Activated CD4-positive, alpha-beta T cell treated with anti-CD3 and anti-CD28 coated beads, Interleukin-2, amount 10 ng/mL, durations not matched to agents 7 days and 5 days (primary cell): ENCODE measurements at regions not wholly inside any gene's neighbourhood (a gene's known extent, or its start where the extent isn't known, plus 50 kb on each side); places are given as distances from the start of the nearest gene placed in this dataset.

Experiments
- CTCF ChIA-PET: fragments of 350-600 bp; sonication (Branson Sonifier 250); formaldehyde crosslinking; loops from one replicate; lab custom pipeline; 2021; ENCODE audit warnings: antibody characterized with exemption; lab: Charles Lee
- POLR2A ChIA-PET: fragments of 350-600 bp; sonication (Branson Sonifier 250); formaldehyde crosslinking; loops from one replicate; lab custom pipeline; 2021; ENCODE audit warnings: antibody characterized with exemption; lab: Charles Lee
- DNase-seq: peaks from one replicate; pipeline ENCODE4 v3.0.0-alpha.2; 2020
- H3K27ac Mint-ChIP-seq: one replicate; pipeline ENCODE4 v1.8.0; 2021; ENCODE audit warnings: mild to moderate bottlenecking, moderate library complexity, mixed read lengths
- H3K27me3 Mint-ChIP-seq: one replicate; pipeline ENCODE4 v1.8.0; 2021; ENCODE audit warnings: mixed read lengths
- H3K36me3 Mint-ChIP-seq: one replicate; pipeline ENCODE4 v1.8.0; 2021; ENCODE audit warnings: low read depth, mixed read lengths
- H3K4me1 Mint-ChIP-seq: one replicate; pipeline ENCODE4 v1.8.0; 2021; ENCODE audit warnings: mixed read lengths
- H3K4me3 Mint-ChIP-seq: one replicate; pipeline ENCODE4 v1.8.0; 2021; ENCODE audit warnings: mild to moderate bottlenecking, moderate library complexity, mixed read lengths
- H3K9me3 Mint-ChIP-seq: one replicate; pipeline ENCODE4 v1.8.0; 2021; ENCODE audit warnings: mixed read lengths

GRCh38 chr16:85477801-85478363, 135.2 kb upstream of the GSE1 start:
- no peaks in the 10 kb centered on the region for H3K9me3 Mint-ChIP-seq
- POLR2A ChIA-PET: no interaction called here

GRCh38 chr16:85479972-85480726, 133.0 kb upstream of the GSE1 start:
- Mint-ChIP-seq H3K9me3 (no peaks in the 10 kb centered on the region), H3K27me3 (no peaks in the 10 kb centered on the region), H3K27ac (no peak overlapping the region), H3K4me1 (no peaks in the 10 kb centered on the region), H3K4me3 (no peak overlapping the region), H3K36me3 (no peaks in the 10 kb centered on the region)
- POLR2A ChIA-PET: no interaction called here
- no peak for DNase-seq
- CTCF ChIA-PET: interaction anchor here (1.5 kb wide), 1 partner anchor 137 kb away, joined by 3 read pairs; no protein-coding TSS in a partner anchor

More at GRCh38 chr16:85477801-85478363, 135.2 kb upstream of the GSE1 start:
- no peak overlapping the region for H3K4me3 Mint-ChIP-seq
- CTCF ChIA-PET: interaction anchor here (1.2 to 1.4 kb wide), 2 partner anchors 14 to 21 kb away, joined by 3 read pairs; no protein-coding TSS in a partner anchor
- no peaks in the 10 kb centered on the region for H3K4me1 Mint-ChIP-seq
- H3K27me3 Mint-ChIP-seq: no peaks in the 10 kb centered on the region
- no peak overlapping the region for H3K27ac Mint-ChIP-seq
- no peaks in the 10 kb centered on the region for H3K36me3 Mint-ChIP-seq
- DNase-seq: no peak

GRCh38 chr16:85480727-85481101, 132.4 kb upstream of the GSE1 start:
- no peaks in the 10 kb centered on the region for H3K9me3 Mint-ChIP-seq
- H3K4me3 Mint-ChIP-seq: no peak overlapping the region
- ChIA-PET CTCF (interaction anchor here (1.5 kb wide), 1 partner anchor 136 kb away, joined by 3 read pairs; no protein-coding TSS in a partner anchor), POLR2A (no interaction called here)
- no peak for DNase-seq
- H3K27me3 Mint-ChIP-seq: no peaks in the 10 kb centered on the region
- no peaks in the 10 kb centered on the region for H3K36me3 Mint-ChIP-seq
- no peaks in the 10 kb centered on the region for H3K4me1 Mint-ChIP-seq
- H3K27ac Mint-ChIP-seq: no peak overlapping the region

- Mint-ChIP-seq H3K4me3 (no peak overlapping the region), H3K27ac (no peak overlapping the region)
Observed at GRCh38 chr16:85481206-85481605, 131.9 kb upstream of the GSE1 start.

GRCh38 chr16:85481738-85482137, 131.4 kb upstream of the GSE1 start:
- no peak for DNase-seq
- CTCF ChIA-PET: no interaction called here
- POLR2A ChIA-PET: no interaction called here
- Mint-ChIP-seq H3K27ac (no peak overlapping the region), H3K27me3 (no peaks in the 10 kb centered on the region), H3K9me3 (no peaks in the 10 kb centered on the region), H3K36me3 (no peaks in the 10 kb centered on the region), H3K4me3 (no peak overlapping the region), H3K4me1 (no peaks in the 10 kb centered on the region)

More at GRCh38 chr16:85481206-85481605, 131.9 kb upstream of the GSE1 start:
- Mint-ChIP-seq H3K27me3 (no peaks in the 10 kb centered on the region), H3K4me1 (no peaks in the 10 kb centered on the region), H3K36me3 (no peaks in the 10 kb centered on the region), H3K9me3 (no peaks in the 10 kb centered on the region)
- no peak for DNase-seq
- POLR2A ChIA-PET: no interaction called here
- CTCF ChIA-PET: interaction anchor here (1.5 kb wide), 1 partner anchor 136 kb away, joined by 3 read pairs; no protein-coding TSS in a partner anchor

- DNase-seq: no peak
- CTCF ChIA-PET: no interaction called here
Observed at GRCh38 chr16:85483424-85483823, 129.7 kb upstream of the GSE1 start.

GRCh38 chr16:85484347-85485300, 128.5 kb upstream of the GSE1 start:
- Mint-ChIP-seq H3K27ac (peak overlapping the region; percentile 68), H3K4me3 (no peak overlapping the region), H3K4me1 (no peaks in the 10 kb centered on the region), H3K27me3 (no peaks in the 10 kb centered on the region), H3K9me3 (no peaks in the 10 kb centered on the region), H3K36me3 (no peaks in the 10 kb centered on the region)
- CTCF ChIA-PET: interaction anchor here (1.3 kb wide), 1 partner anchor 14 kb away, joined by 3 read pairs; no protein-coding TSS in a partner anchor
- DNase-seq: no peak
- POLR2A ChIA-PET: no interaction called here

More at GRCh38 chr16:85483424-85483823, 129.7 kb upstream of the GSE1 start:
- no peak overlapping the region for H3K4me3 Mint-ChIP-seq
- POLR2A ChIA-PET: no interaction called here
- no peaks in the 10 kb centered on the region for H3K4me1 Mint-ChIP-seq
- no peak overlapping the region for H3K27ac Mint-ChIP-seq
- no peaks in the 10 kb centered on the region for H3K27me3 Mint-ChIP-seq
- no peaks in the 10 kb centered on the region for H3K9me3 Mint-ChIP-seq
- no peaks in the 10 kb centered on the region for H3K36me3 Mint-ChIP-seq

- no peak overlapping the region for H3K27ac Mint-ChIP-seq
- H3K4me1 Mint-ChIP-seq: no peaks in the 10 kb centered on the region
- H3K36me3 Mint-ChIP-seq: no peaks in the 10 kb centered on the region
- DNase-seq: no peak
- H3K27me3 Mint-ChIP-seq: no peaks in the 10 kb centered on the region
- CTCF ChIA-PET: interaction anchor here (1.3 kb wide), 1 partner anchor 15 kb away, joined by 3 read pairs; no protein-coding TSS in a partner anchor
- no peaks in the 10 kb centered on the region for H3K9me3 Mint-ChIP-seq
- no peak overlapping the region for H3K4me3 Mint-ChIP-seq
- POLR2A ChIA-PET: no interaction called here
Observed at GRCh38 chr16:85485379-85485778, 127.7 kb upstream of the GSE1 start.

- Mint-ChIP-seq H3K4me3 (no peak overlapping the region), H3K9me3 (no peaks in the 10 kb centered on the region), H3K4me1 (peaks cover 3% of the 10 kb centered on the region), H3K27ac (no peak overlapping the region), H3K27me3 (no peaks in the 10 kb centered on the region), H3K36me3 (no peaks in the 10 kb centered on the region)
- POLR2A ChIA-PET: no interaction called here
- DNase-seq: no peak
- CTCF ChIA-PET: interaction anchor here (1.3 to 2.3 kb wide), 3 partner anchors 16 to 130 kb away, joined by 3 to 5 read pairs (median 3); no protein-coding TSS in a partner anchor
Observed at GRCh38 chr16:85486256-85486915, 126.7 kb upstream of the GSE1 start.

GRCh38 chr16:85488414-85488813, 124.7 kb upstream of the GSE1 start:
- H3K27me3 Mint-ChIP-seq: peaks cover 3% of the 10 kb centered on the region
- H3K36me3 Mint-ChIP-seq: no peaks in the 10 kb centered on the region
- ChIA-PET POLR2A (no interaction called here), CTCF (interaction anchor here (2.3 kb wide), 1 partner anchor 122 kb away, joined by 5 read pairs; no protein-coding TSS in a partner anchor)
- H3K4me3 Mint-ChIP-seq: no peak overlapping the region
- no peak for DNase-seq
- no peaks in the 10 kb centered on the region for H3K9me3 Mint-ChIP-seq
- H3K27ac Mint-ChIP-seq: no peak overlapping the region
- peaks cover 8% of the 10 kb centered on the region for H3K4me1 Mint-ChIP-seq

- no peak overlapping the region for H3K4me3 Mint-ChIP-seq
- ChIA-PET CTCF (interaction anchor here (0.5 to 1.3 kb wide), 5 partner anchors 26 to 247 kb away, joined by 3 to 4 read pairs (median 3); no protein-coding TSS in a partner anchor), POLR2A (no interaction called here)
- H3K9me3 Mint-ChIP-seq: no peaks in the 10 kb centered on the region
- H3K4me1 Mint-ChIP-seq: peaks cover 8% of the 10 kb centered on the region
- H3K27me3 Mint-ChIP-seq: peaks cover 3% of the 10 kb centered on the region
- DNase-seq: no peak
- no peak overlapping the region for H3K27ac Mint-ChIP-seq
- H3K36me3 Mint-ChIP-seq: no peaks in the 10 kb centered on the region
Observed at GRCh38 chr16:85490407-85491057, 122.6 kb upstream of the GSE1 start.
